Hepatocyte (in vitro differentiated cells): ENCODE measurements at regions not wholly inside any gene's neighbourhood (a gene's known extent, or its start where the extent isn't known, plus 50 kb on each side); places are given as distances from the start of the nearest gene placed in this dataset.

ENCODE experiments used
- DNase-seq: peaks from one replicate; pipeline ENCODE4 v3.0.0-alpha.2; 2016; ENCODE audit warnings: low spot score
- H2AFZ ChIP-seq: fragments of 200-600 bp; sonication (generic); 2 replicates; pipeline ENCODE4 v1.6.0; 2016; ENCODE audit warnings: antibody characterized with exemption, mild to moderate bottlenecking
- H3K27ac ChIP-seq: fragments of 200-600 bp; sonication (generic); 2 replicates; pipeline ENCODE4 v1.5.1; 2016; ENCODE audit warnings: mild to moderate bottlenecking
- H3K27me3 ChIP-seq: fragments of 200-600 bp; sonication (generic); 2 replicates; pipeline ENCODE4 v1.6.1; 2016
- H3K36me3 ChIP-seq: fragments of 200-600 bp; sonication (generic); replicated peaks from 2 replicates; pipeline ENCODE4 v1.5.1; 2016; ENCODE audit warnings: low read depth; ENCODE audit not compliant: insufficient read depth
- H3K4me1 ChIP-seq: fragments of 200-600 bp; sonication (generic); 2 replicates; pipeline ENCODE4 v1.5.1; 2016; ENCODE audit warnings: mild to moderate bottlenecking, moderate library complexity; ENCODE audit not compliant: insufficient read depth
- H3K4me2 ChIP-seq: fragments of 200-600 bp; sonication (generic); 2 replicates; pipeline ENCODE4 v1.6.0; 2016
- H3K4me3 ChIP-seq: fragments of 200-600 bp; sonication (generic); 2 replicates; pipeline ENCODE4 v1.5.1; 2016; ENCODE audit warnings: mild to moderate bottlenecking
- H3K79me2 ChIP-seq: fragments of 200-600 bp; sonication (generic); 2 replicates; pipeline ENCODE4 v1.6.0; 2017; ENCODE audit warnings: mild to moderate bottlenecking
- H3K9me2 ChIP-seq: fragments of 200-600 bp; sonication (generic); replicated peaks from 2 replicates; pipeline ENCODE4 v1.6.0; 2017; ENCODE audit warnings: mild to moderate bottlenecking; ENCODE audit not compliant: insufficient read depth
- H3K9me3 ChIP-seq: fragments of 200-600 bp; sonication (generic); 2 replicates; pipeline ENCODE4 v1.5.1; 2016; ENCODE audit warnings: low read depth, mild to moderate bottlenecking
- H4K20me1 ChIP-seq: fragments of 200-600 bp; sonication (generic); 2 replicates; pipeline ENCODE4 v1.6.0; 2016; ENCODE audit warnings: mild to moderate bottlenecking; ENCODE audit not compliant: insufficient read depth, poor library complexity, severe bottlenecking
- CTCF ChIP-seq: fragments of 200-600 bp; sonication (generic); IDR thresholded peaks from 2 replicates; pipeline ENCODE4 v1.5.1; 2016; ENCODE audit warnings: antibody characterized with exemption, mild to moderate bottlenecking; ENCODE audit not compliant: poor library complexity
- EZH2 ChIP-seq: fragments of 200-600 bp; sonication (generic); IDR thresholded peaks from 2 replicates; pipeline ENCODE4 v1.6.1; 2016; ENCODE audit warnings: antibody characterized with exemption, mild to moderate bottlenecking, borderline replicate concordance
- EZH2phosphoT487 ChIP-seq: fragments of 200-600 bp; sonication (generic); IDR thresholded peaks from one replicate; pipeline ENCODE4 v1.6.1; 2018; ENCODE audit warnings: antibody characterized with exemption, mild to moderate bottlenecking, low read depth, moderate library complexity; ENCODE audit not compliant: unreplicated experiment, severe bottlenecking
- WGBS: methylation state at CpG from one replicate; pipeline ENCODE4 v1.1.6; 2016; ENCODE audit warnings: low lambda C conversion rate; ENCODE audit errors: missing lambda C conversion rate; 5-methylcytosine and 5-hydroxymethylcytosine counted together

GRCh38 chr11:26070714-26071380 is 261.1 kb upstream of the ANO3 start:
- 73% methylated on average over 8 of the region's 8 CpGs for WGBS
- H3K27me3 ChIP-seq: no peaks in the 10 kb centered on the region
- no peak overlapping the region for H3K4me3 ChIP-seq
- H3K4me2 ChIP-seq: no peak overlapping the region
- H3K4me1 ChIP-seq: no peaks in the 10 kb centered on the region
- H4K20me1 ChIP-seq: no peaks in the 10 kb centered on the region
- DNase-seq: no peak
- no peaks in the 10 kb centered on the region for H3K9me2 ChIP-seq
- H2AFZ ChIP-seq: no peak overlapping the region
- H3K36me3 ChIP-seq: no peaks in the 10 kb centered on the region
- H3K27ac ChIP-seq: no peak overlapping the region
- no peaks in the 10 kb centered on the region for H3K79me2 ChIP-seq
- no peaks in the 10 kb centered on the region for H3K9me3 ChIP-seq
- TF ChIP-seq CTCF (no peak), EZH2phosphoT487 (no peak), EZH2 (no peak)

- no peak overlapping the region for H3K4me2 ChIP-seq
- H3K4me3 ChIP-seq: no peak overlapping the region
- H3K79me2 ChIP-seq: no peaks in the 10 kb centered on the region
- H3K36me3 ChIP-seq: no peaks in the 10 kb centered on the region
- DNase-seq: no peak
- no peak overlapping the region for H2AFZ ChIP-seq
- no peaks in the 10 kb centered on the region for H4K20me1 ChIP-seq
- H3K9me2 ChIP-seq: no peaks in the 10 kb centered on the region
- H3K27ac ChIP-seq: no peak overlapping the region
- H3K9me3 ChIP-seq: no peaks in the 10 kb centered on the region
- H3K4me1 ChIP-seq: no peaks in the 10 kb centered on the region
- TF ChIP-seq CTCF (no peak), EZH2phosphoT487 (no peak), EZH2 (no peak)
- WGBS: 91% methylated on average over 3 of the region's 3 CpGs
- no peaks in the 10 kb centered on the region for H3K27me3 ChIP-seq
These were observed 259.2 kb upstream of the ANO3 start for GRCh38 chr11:26072614-26073153.

- no peak for DNase-seq
- Histone ChIP-seq H3K9me3 (no peaks in the 10 kb centered on the region), H3K79me2 (no peaks in the 10 kb centered on the region), H2AFZ (no peak overlapping the region), H3K4me3 (no peak overlapping the region), H3K27me3 (no peaks in the 10 kb centered on the region), H4K20me1 (no peaks in the 10 kb centered on the region), H3K27ac (no peak overlapping the region), H3K9me2 (no peaks in the 10 kb centered on the region), H3K36me3 (no peaks in the 10 kb centered on the region), H3K4me1 (no peaks in the 10 kb centered on the region), H3K4me2 (no peak overlapping the region)
- TF ChIP-seq EZH2phosphoT487 (no peak), CTCF (no peak), EZH2 (no peak)
These were observed 258.3 kb upstream of the ANO3 start for GRCh38 chr11:26073646-26074045.
